ENCODE measurements at regions not wholly inside any gene's neighbourhood (a gene's known extent, or its start where the extent isn't known, plus 50 kb on each side); places are given as distances from the start of the nearest gene placed in this dataset.

DNA sequence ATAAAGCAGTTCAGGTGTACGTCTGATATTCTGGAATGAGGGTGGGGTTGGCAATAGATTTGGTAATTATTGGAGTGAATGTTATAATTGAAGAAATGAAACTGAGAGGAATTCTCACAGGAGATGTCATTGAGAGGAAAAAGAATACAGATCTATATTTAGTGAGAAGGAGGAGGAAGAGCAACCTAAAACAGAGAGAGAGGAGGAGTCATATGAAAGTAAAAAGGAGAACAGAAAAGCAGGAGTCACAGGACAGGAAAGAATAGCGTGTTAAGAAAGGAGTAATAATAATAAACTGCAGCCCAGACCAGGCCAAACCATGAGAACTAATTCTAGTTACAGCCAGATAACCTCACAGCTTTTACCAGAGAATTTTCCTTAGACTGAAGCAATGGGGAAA is 62.7 kb upstream of the MROH9 start:
- no peak for TF ChIP-seq CEBPB (IDR thresholded peaks at IDR 0.05)
- no peak for TF ChIP-seq FOXM1 (IDR thresholded peaks at IDR 0.05; ENCODE audit: borderline replicate concordance, low read depth)
- TF ChIP-seq RAD21 (IDR thresholded peaks at IDR 0.05; ENCODE audit: low read depth), result no peak
- no peak for TF ChIP-seq EGR1 (IDR thresholded peaks at IDR 0.05)
- TF ChIP-seq TAF1 (IDR thresholded peaks at IDR 0.05; ENCODE audit: low read depth), result no peak
- TF ChIP-seq, protein P1, sequence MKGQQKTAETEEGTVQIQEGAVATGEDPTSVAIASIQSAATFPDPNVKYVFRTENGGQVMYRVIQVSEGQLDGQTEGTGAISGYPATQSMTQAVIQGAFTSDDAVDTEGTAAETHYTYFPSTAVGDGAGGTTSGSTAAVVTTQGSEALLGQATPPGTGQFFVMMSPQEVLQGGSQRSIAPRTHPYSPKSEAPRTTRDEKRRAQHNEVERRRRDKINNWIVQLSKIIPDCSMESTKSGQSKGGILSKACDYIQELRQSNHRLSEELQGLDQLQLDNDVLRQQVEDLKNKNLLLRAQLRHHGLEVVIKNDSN (IDR thresholded peaks at IDR 0.05), result no peak
- no peak for TF ChIP-seq CREB1 (IDR thresholded peaks at IDR 0.05; ENCODE audit: low read depth)
- TF ChIP-seq TEAD4 (IDR thresholded peaks at IDR 0.05), result no peak
- TF ChIP-seq EP300 (IDR thresholded peaks at IDR 0.05; ENCODE audit: borderline replicate concordance), result no peak
- TF ChIP-seq, protein P2, sequence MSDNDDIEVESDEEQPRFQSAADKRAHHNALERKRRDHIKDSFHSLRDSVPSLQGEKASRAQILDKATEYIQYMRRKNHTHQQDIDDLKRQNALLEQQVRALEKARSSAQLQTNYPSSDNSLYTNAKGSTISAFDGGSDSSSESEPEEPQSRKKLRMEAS (IDR thresholded peaks at IDR 0.05), result no peak
- TF ChIP-seq REST (IDR thresholded peaks at IDR 0.05; ENCODE audit: low read depth), result no peak
- no peak for TF ChIP-seq NFIC (IDR thresholded peaks at IDR 0.05)
- no peak for TF ChIP-seq YY1 (IDR thresholded peaks at IDR 0.05; ENCODE audit: low read depth)
- TF ChIP-seq ZBTB7A (IDR thresholded peaks at IDR 0.05; ENCODE audit: low read depth), result no peak
- no peak for TF ChIP-seq TCF12 (IDR thresholded peaks at IDR 0.05; ENCODE audit: low read depth)

GRCh38 chr1:170874671-170875070 is 60.7 kb upstream of the MROH9 start:
- TF ChIP-seq EP300 (IDR thresholded peaks at IDR 0.05; ENCODE audit: borderline replicate concordance) (no peak), TEAD4 (IDR thresholded peaks at IDR 0.05) (no peak), TCF12 (IDR thresholded peaks at IDR 0.05; ENCODE audit: low read depth) (no peak)

DNA sequence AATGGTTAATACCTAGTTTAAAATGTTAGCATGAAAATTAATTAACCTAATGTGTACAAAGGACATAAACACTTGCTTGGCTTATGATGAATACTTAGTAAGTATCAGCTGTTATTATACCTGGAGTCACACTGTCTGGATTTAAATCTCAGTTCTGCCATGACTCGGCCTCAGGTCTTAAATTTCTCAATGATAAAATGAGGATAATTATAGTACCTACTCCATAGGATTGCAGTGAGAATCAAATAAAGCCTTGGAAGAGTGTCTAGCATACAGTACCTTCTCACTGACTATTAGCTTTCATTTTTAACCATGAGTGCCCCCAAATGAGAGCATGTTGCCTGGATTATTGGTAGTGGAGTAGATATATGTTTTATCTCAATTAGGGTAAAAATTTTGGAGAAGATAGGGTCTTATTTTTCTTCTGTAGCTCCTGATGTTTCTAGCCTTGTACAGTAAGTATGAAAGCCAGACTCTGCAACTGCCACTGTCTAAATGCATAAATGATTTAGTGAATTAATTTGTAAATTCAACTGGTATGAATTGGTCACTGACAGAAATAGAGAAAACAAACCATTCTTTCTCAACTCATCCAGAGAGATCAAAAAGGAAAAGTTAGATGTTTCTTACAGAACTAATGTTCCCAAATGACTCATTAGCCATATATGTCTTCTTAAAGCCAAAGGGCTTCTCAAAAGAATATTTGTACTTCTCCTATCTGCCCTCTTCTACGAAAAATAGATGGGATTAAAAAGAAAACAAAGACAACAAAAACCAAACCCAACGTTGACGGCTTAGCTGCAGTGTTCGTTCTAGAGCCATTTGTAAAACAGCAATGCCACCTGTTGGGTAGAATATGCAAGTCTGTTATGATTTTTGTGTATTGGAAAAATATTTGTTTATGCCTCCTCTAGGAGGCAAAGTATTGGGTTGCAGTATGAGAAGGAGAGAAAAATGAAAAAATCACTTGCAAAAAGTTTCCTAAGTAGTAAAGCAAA is 53.8 kb upstream of the MROH9 start:
- TF ChIP-seq RAD21 (IDR thresholded peaks at IDR 0.05; ENCODE audit: low read depth) (peak; percentile 42), TEAD4 (IDR thresholded peaks at IDR 0.05) (no peak)
- TF ChIP-seq, protein P2 (IDR thresholded peaks at IDR 0.05), result no peak

All from Ishikawa (cell line).